ENCODE measurements at regions not wholly inside any gene's neighbourhood (a gene's known extent, or its start where the extent isn't known, plus 50 kb on each side); places are given as distances from the start of the nearest gene placed in this dataset.

DNA sequence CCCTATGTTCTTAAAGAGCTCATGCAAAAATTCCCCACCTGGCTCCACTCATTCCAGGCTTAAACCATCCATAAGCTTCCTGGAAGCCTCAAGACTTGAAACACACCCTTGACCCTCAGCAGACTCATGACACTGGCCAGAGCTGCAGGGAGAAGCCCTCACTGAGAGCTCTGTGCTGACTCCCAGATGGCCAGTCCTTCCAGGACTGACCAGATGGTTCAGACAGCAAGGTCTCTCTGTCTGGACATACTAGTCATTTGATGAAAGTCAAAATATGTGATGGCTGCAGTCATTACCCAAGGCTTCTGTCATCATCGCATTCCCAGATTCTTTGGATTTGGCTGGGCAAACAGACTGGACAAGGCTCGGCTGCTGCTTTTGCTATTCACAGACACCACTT, 397.4 kb downstream of the FOXO1 start:
- H3K9me3 ChIP-seq, result no peaks in the 10 kb centered on the region
- H3K4me3 ChIP-seq, result no peak overlapping the region
- TF ChIP-seq, protein P1, sequence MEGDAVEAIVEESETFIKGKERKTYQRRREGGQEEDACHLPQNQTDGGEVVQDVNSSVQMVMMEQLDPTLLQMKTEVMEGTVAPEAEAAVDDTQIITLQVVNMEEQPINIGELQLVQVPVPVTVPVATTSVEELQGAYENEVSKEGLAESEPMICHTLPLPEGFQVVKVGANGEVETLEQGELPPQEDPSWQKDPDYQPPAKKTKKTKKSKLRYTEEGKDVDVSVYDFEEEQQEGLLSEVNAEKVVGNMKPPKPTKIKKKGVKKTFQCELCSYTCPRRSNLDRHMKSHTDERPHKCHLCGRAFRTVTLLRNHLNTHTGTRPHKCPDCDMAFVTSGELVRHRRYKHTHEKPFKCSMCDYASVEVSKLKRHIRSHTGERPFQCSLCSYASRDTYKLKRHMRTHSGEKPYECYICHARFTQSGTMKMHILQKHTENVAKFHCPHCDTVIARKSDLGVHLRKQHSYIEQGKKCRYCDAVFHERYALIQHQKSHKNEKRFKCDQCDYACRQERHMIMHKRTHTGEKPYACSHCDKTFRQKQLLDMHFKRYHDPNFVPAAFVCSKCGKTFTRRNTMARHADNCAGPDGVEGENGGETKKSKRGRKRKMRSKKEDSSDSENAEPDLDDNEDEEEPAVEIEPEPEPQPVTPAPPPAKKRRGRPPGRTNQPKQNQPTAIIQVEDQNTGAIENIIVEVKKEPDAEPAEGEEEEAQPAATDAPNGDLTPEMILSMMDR (IDR thresholded peaks at IDR 0.05), result no peak
- TF ChIP-seq EP300 (IDR thresholded peaks at IDR 0.05), result no peak
- TF ChIP-seq POLR2A (IDR thresholded peaks at IDR 0.05), result no peak
- no peak overlapping the region for H3K27ac ChIP-seq
- H3K36me3 ChIP-seq, result no peaks in the 10 kb centered on the region
- H3K27me3 ChIP-seq, result no peaks in the 10 kb centered on the region
- intact Hi-C loops (cut with DNase I), result no loop called here
- WGBS, 3 donors, result 70 to 91% (median 89%) methylated on average over 2 of the region's 2 CpGs
- DNase-seq, result no peak
- peaks cover 6% of the 10 kb centered on the region for H3K4me1 ChIP-seq (ENCODE audit: insufficient read depth)

DNA sequence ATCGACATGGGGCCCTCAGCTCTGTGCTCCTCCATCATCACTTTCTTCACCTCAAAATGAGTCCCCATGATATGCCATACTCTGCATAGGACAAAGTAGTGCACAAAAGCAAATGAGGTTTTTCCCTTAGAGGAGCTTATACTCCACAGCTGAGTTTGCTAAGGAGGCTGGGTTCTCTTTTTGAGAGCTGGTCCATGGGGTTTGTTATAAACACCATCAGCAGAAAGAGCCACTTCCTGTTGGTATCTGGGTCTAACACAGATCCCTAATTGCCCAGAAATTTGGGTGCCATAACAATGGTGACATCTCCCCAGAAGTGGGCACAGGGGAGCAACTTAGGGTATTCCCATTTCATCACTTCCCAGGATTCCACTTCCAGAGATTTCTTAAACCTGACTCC, 395.7 kb downstream of the FOXO1 start:
- Histone ChIP-seq H3K36me3 (no peaks in the 10 kb centered on the region), H3K4me1 (ENCODE audit: insufficient read depth) (peaks cover 6% of the 10 kb centered on the region), H3K4me3 (no peak overlapping the region), H3K27ac (no peak overlapping the region), H3K27me3 (no peaks in the 10 kb centered on the region), H3K9me3 (no peaks in the 10 kb centered on the region)
- WGBS, 3 donors, result 94 to 100% (median 96%) methylated on average over 1 of the region's 1 CpG
- DNase-seq, result no peak
- TF ChIP-seq, protein P1 (IDR thresholded peaks at IDR 0.05), result no peak
- TF ChIP-seq POLR2A (IDR thresholded peaks at IDR 0.05) (no peak), EP300 (IDR thresholded peaks at IDR 0.05) (no peak)
- intact Hi-C loops (cut with DNase I), result no loop called here

DNA sequence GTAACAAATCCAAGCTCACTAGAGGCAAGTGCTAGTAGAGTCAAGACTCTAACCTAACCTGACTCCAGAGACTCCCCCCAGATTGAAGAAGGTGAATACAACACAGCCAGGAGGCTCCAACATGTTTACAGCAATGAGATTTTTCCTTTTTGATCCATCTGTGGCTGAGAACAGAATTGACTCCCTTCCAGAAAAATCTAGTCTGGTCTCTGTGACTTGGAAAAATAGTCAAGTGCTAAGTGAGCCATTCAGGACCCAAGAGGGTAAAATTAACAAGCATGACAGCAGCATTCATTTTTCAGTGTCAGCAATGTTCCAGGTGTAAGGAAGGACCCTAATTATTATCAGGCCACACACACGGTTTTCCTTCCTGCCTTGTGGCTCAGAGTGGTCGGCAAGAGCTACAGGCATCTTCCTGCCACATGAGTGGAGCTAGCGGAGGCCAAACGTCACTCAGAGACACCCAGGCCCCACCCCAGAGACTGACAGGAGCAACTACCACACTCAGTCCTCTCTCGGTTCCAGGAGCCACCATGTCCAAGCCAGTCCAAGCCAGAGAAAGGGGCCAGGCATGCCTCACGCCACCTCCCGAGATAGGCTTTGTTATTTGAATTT, 395.1 kb downstream of the FOXO1 start:
- Histone ChIP-seq H3K27ac (no peak overlapping the region), H3K4me1 (ENCODE audit: insufficient read depth) (peaks cover 6% of the 10 kb centered on the region), H3K4me3 (no peak overlapping the region), H3K36me3 (no peaks in the 10 kb centered on the region), H3K9me3 (no peaks in the 10 kb centered on the region), H3K27me3 (no peaks in the 10 kb centered on the region)
- intact Hi-C loops (cut with DNase I), result no loop called here
- no peak for DNase-seq
- WGBS, 3 donors, result 43 to 56% (median 51%) methylated on average over 7 of the region's 7 CpGs
- TF ChIP-seq POLR2A (IDR thresholded peaks at IDR 0.05), result no peak
- TF ChIP-seq, protein P1 (IDR thresholded peaks at IDR 0.05), result no peak
- no peak for TF ChIP-seq EP300 (IDR thresholded peaks at IDR 0.05)

DNA sequence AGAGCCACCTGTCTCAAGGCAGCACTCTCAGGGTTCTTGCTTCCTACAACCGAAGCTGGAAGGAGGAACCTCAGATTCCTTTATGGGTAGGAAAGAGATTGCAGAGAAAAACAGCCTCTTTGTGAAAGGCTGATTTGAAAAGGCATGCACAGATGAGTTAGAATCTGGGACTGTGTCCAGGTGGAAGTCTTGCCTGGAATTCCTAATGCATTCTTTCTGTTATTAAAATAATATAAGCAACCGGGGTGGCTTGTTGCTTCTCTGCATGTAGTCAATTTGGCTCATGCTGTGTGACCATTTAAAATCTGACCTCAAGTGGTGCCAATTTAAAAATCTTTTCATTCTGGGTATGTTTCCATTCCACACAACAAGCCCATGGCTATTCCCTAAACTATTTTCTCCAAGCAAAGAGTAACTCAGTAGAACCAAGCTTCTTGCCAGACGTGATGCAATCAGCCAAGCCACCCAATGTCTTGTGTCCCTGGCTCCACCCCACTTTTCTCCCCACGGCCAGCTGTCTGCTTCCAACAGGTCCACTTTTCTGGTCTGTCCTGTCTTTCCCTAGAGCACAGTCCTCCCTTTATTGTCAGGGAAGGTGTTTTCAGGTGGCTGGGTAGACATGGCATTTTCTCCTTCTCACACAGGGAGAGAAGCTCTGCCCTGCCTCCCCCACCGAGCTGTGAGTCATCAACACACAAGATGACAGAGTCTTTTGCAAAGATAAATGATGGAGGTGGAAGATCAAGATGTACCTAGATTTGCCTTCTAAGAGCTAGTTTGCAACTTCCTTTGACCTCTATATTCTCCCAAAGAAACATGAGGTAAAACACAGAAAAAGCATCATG, 394.3 kb downstream of the FOXO1 start:
- Histone ChIP-seq H3K4me1 (ENCODE audit: insufficient read depth) (peaks cover 6% of the 10 kb centered on the region), H3K27me3 (no peaks in the 10 kb centered on the region), H3K36me3 (no peaks in the 10 kb centered on the region), H3K4me3 (no peak overlapping the region), H3K27ac (no peak overlapping the region), H3K9me3 (no peaks in the 10 kb centered on the region)
- TF ChIP-seq, protein P1 (IDR thresholded peaks at IDR 0.05), result no peak
- TF ChIP-seq EP300 (IDR thresholded peaks at IDR 0.05) (no peak), POLR2A (IDR thresholded peaks at IDR 0.05) (no peak)
- intact Hi-C loops (cut with DNase I), result no loop called here
- DNase-seq, result peak; percentile 60 to 90 (median 79)
- 12 to 18% (median 12%) methylated on average over 5 of the region's 5 CpGs for WGBS, 3 donors
